Loucy (cell line): ENCODE measurements at regions not wholly inside any gene's neighbourhood (a gene's known extent, or its start where the extent isn't known, plus 50 kb on each side); places are given as distances from the start of the nearest gene placed in this dataset.

Experiments used
- H2AFZ ChIP-seq: fragments of 200-600 bp; sonication (generic); 2 replicates; pipeline ENCODE4 v1.6.0; 2016; ENCODE audit warnings: antibody characterized with exemption, mild to moderate bottlenecking, low read length, moderate library complexity
- H3F3A ChIP-seq: fragments of 200-600 bp; 2 replicates; pipeline ENCODE4 v1.6.0; 2016; ENCODE audit warnings: antibody characterized with exemption, low read depth, mild to moderate bottlenecking
- H3K27me3 ChIP-seq: fragments of 200-600 bp; sonication (generic); 2 replicates; pipeline ENCODE4 v1.6.1; 2014; ENCODE audit warnings: low read length, mild to moderate bottlenecking; ENCODE audit not compliant: insufficient read depth, poor library complexity, severe bottlenecking
- H3K36me3 ChIP-seq: fragments of 200-600 bp; sonication (generic); 2 replicates; pipeline ENCODE4 v1.6.1; 2016; ENCODE audit warnings: low read length; ENCODE audit not compliant: insufficient read depth
- H3K4me1 ChIP-seq: fragments of 200-600 bp; sonication (generic); 2 replicates; pipeline ENCODE4 v1.5.1; 2014; ENCODE audit warnings: low read length, mild to moderate bottlenecking; ENCODE audit not compliant: insufficient read depth, poor library complexity, severe bottlenecking
- H3K4me2 ChIP-seq: fragments of 200-600 bp; sonication (generic); 2 replicates; pipeline ENCODE4 v1.6.0; 2014; ENCODE audit warnings: antibody characterized with exemption, low read length, low read depth, mild to moderate bottlenecking; ENCODE audit not compliant: poor library complexity, severe bottlenecking
- H3K4me3 ChIP-seq: fragments of 200-600 bp; sonication (generic); 2 replicates; pipeline ENCODE4 v1.5.1; 2014; ENCODE audit warnings: low read length, mild to moderate bottlenecking, mixed read lengths; ENCODE audit not compliant: poor library complexity, severe bottlenecking
- H3K79me2 ChIP-seq: fragments of 200-600 bp; sonication (generic); 2 replicates; pipeline ENCODE4 v1.6.1; 2014; ENCODE audit warnings: low read length; ENCODE audit not compliant: insufficient read depth
- H3K9ac ChIP-seq: fragments of 200-600 bp; sonication (generic); 2 replicates; pipeline ENCODE4 v1.6.0; 2014; ENCODE audit warnings: mild to moderate bottlenecking, low read depth, low read length, moderate library complexity; ENCODE audit not compliant: poor library complexity, severe bottlenecking
- H3K9me2 ChIP-seq: fragments of 200-600 bp; sonication (generic); replicated peaks from 2 replicates; pipeline ENCODE4 v1.6.1; 2016; ENCODE audit warnings: low read depth, low read length, mixed read lengths
- H3K9me3 ChIP-seq: fragments of 200-600 bp; sonication (generic); 2 replicates; pipeline ENCODE4 v1.6.1; 2014; ENCODE audit warnings: mild to moderate bottlenecking, antibody characterized with exemption, low read length, low read depth; ENCODE audit not compliant: insufficient read depth
- H4K20me1 ChIP-seq: fragments of 200-600 bp; sonication (generic); 2 replicates; pipeline ENCODE4 v1.6.0; 2014; ENCODE audit warnings: antibody characterized with exemption, low read length, mild to moderate bottlenecking; ENCODE audit not compliant: insufficient read depth, poor library complexity, severe bottlenecking
- EZH2phosphoT487 ChIP-seq: fragments of 200-600 bp; IDR thresholded peaks from 2 replicates; pipeline ENCODE4 v1.6.1; 2018; ENCODE audit warnings: antibody characterized with exemption, mild to moderate bottlenecking, moderate library complexity, borderline replicate concordance
- TF ChIP-seq, protein P1 (sequence below): fragments of 200-600 bp; sonication (generic); conservative IDR thresholded peaks from 2 replicates; pipeline ENCODE4 v1.5.1; 2014; ENCODE audit warnings: mild to moderate bottlenecking, antibody characterized with exemption, low read length

DNA sequence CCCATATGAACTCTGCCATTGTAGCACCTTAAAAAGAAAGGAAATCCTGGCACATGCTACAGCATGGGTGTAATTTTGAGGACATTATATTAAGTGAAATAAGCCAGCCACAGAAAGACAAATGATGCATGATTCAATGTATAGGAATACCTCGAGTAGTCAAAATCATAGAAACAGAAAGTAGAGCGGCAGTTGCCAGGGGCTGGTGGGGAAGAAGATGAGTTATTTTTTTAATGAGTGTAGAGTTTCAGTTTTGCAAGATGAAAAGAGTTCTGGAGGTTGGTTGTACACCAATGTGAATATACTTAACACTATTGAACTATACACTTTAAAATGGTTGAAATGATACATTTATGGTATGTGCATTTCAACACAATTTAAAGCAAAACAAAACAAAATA is 133.0 kb downstream of the ZDHHC21 start:
- H4K20me1 ChIP-seq = no peaks in the 10 kb centered on the region
- no peaks in the 10 kb centered on the region for H3K27me3 ChIP-seq
- no peaks in the 10 kb centered on the region for H3K9me2 ChIP-seq
- no peak for TF ChIP-seq EZH2phosphoT487
- TF ChIP-seq, protein P1, sequence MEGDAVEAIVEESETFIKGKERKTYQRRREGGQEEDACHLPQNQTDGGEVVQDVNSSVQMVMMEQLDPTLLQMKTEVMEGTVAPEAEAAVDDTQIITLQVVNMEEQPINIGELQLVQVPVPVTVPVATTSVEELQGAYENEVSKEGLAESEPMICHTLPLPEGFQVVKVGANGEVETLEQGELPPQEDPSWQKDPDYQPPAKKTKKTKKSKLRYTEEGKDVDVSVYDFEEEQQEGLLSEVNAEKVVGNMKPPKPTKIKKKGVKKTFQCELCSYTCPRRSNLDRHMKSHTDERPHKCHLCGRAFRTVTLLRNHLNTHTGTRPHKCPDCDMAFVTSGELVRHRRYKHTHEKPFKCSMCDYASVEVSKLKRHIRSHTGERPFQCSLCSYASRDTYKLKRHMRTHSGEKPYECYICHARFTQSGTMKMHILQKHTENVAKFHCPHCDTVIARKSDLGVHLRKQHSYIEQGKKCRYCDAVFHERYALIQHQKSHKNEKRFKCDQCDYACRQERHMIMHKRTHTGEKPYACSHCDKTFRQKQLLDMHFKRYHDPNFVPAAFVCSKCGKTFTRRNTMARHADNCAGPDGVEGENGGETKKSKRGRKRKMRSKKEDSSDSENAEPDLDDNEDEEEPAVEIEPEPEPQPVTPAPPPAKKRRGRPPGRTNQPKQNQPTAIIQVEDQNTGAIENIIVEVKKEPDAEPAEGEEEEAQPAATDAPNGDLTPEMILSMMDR = no peak
- no peak overlapping the region for H3K4me2 ChIP-seq
- no peak overlapping the region for H2AFZ ChIP-seq
- H3K79me2 ChIP-seq = no peaks in the 10 kb centered on the region
- H3K4me1 ChIP-seq = no peaks in the 10 kb centered on the region
- no peaks in the 10 kb centered on the region for H3K9me3 ChIP-seq
- H3K36me3 ChIP-seq = no peaks in the 10 kb centered on the region
- no peak overlapping the region for H3K4me3 ChIP-seq
- H3F3A ChIP-seq = no peaks in the 10 kb centered on the region
- H3K9ac ChIP-seq = no peak overlapping the region

DNA sequence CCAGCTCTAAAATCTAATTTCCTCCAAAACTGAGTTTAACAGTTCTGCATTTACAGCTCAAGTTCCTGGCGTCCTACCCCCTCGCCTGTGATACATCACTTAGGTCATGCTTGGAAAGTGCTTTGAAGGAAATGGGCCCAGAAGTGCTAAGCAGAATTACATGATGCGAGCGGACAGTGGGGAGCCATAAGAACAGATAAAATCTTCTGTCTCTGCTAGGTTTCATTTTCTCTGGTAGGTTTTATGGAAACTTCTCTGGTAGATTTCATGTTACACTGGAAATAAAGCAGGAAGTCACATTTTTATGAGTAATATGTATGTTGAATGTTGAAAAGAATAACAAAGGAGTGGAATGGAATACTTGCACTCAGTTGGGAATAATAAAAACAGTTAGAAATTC is 138.3 kb downstream of the ZDHHC21 start:
- no peaks in the 10 kb centered on the region for H3K4me1 ChIP-seq
- no peak overlapping the region for H3K4me3 ChIP-seq
- H4K20me1 ChIP-seq = no peaks in the 10 kb centered on the region
- no peaks in the 10 kb centered on the region for H3K9me2 ChIP-seq
- H3K9me3 ChIP-seq = no peaks in the 10 kb centered on the region
- H3F3A ChIP-seq = no peaks in the 10 kb centered on the region
- no peak overlapping the region for H3K4me2 ChIP-seq
- no peak for TF ChIP-seq EZH2phosphoT487
- TF ChIP-seq, protein P1 = no peak
- no peaks in the 10 kb centered on the region for H3K27me3 ChIP-seq
- no peaks in the 10 kb centered on the region for H3K79me2 ChIP-seq
- no peak overlapping the region for H2AFZ ChIP-seq
- no peaks in the 10 kb centered on the region for H3K36me3 ChIP-seq
- no peak overlapping the region for H3K9ac ChIP-seq

DNA sequence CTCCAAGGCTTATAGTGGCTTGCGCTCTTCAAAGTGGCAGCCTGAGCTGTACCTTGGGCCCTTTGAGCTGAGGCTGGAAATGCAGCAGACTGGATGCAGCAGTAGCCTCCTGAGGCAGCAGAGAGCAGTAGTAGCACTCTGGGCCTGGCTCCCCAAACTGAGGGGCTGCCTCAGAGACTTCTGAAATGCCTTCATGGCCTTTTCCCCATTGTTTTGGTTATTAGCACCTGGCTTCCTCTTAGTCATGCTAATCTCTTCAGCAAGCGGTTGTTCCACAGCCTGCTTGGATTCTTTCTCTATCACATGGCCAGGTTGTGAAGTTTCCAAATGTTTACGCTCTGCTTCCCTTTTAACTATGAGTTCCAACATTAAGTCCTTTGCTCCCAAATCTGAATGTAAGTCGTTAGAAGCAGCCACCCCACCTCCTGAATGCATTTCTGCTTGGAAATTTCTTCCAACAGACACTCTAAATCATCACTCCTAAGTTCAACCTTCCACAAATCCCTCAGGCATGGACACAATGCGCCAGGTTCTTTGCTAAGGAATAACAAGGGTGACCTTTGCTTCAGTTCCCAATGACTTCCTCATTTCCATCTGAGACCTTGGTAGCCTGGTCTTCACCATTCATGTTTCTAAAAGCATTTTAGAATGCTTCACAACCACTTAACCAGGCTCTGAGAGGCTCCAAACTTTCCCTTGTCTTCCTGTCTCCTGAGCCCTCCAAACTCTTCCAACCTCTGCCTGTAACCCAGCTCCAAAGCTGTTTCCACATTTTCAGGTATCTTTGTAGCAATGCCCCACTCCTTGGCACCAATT is 145.8 kb downstream of the ZDHHC21 start:
- Histone ChIP-seq H2AFZ (no peak overlapping the region), H3F3A (no peaks in the 10 kb centered on the region), H4K20me1 (no peaks in the 10 kb centered on the region), H3K79me2 (no peaks in the 10 kb centered on the region), H3K4me2 (no peak overlapping the region), H3K27me3 (no peaks in the 10 kb centered on the region), H3K9me2 (no peaks in the 10 kb centered on the region), H3K36me3 (no peaks in the 10 kb centered on the region), H3K9me3 (no peaks in the 10 kb centered on the region), H3K9ac (no peak overlapping the region), H3K4me3 (no peak overlapping the region), H3K4me1 (no peaks in the 10 kb centered on the region)
- TF ChIP-seq EZH2phosphoT487 = no peak
- TF ChIP-seq, protein P1 = no peak
